GM18951 (cell line): ENCODE measurements at regions not wholly inside any gene's neighbourhood (a gene's known extent, or its start where the extent isn't known, plus 50 kb on each side); places are given as distances from the start of the nearest gene placed in this dataset.

Experiments
- POLR2A ChIP-seq: IDR thresholded peaks from 4 replicates; pipeline ENCODE4 v1.6.1; 2011; ENCODE audit warnings: mild to moderate bottlenecking; ENCODE audit not compliant: insufficient read length, insufficient read depth; ENCODE audit errors: extremely low read depth
- in situ Hi-C: fragments of 300-500 bp; cut with MboI; formaldehyde crosslinking; loops from one replicate; pipeline ENCODE4 v1.12.0; 2022; ENCODE audit warnings: low sequenced_read_pairs, mixed read lengths, inconsistent platforms; ENCODE audit not compliant: unreplicated experiment

GRCh38 chr17:34204402-34204801, 50.7 kb upstream of the CCL2 start:
- TF ChIP-seq POLR2A = no peak
- in situ Hi-C loops = no loop called here
